Natural killer cell treated with Interleukin-12 subunit alpha and Interleukin-12 subunit beta and Interleukin-15 and Interleukin-18, amount 100 ng/mL, for 72 hours (primary cell): ENCODE measurements at regions not wholly inside any gene's neighbourhood (a gene's known extent, or its start where the extent isn't known, plus 50 kb on each side); places are given as distances from the start of the nearest gene placed in this dataset.
"Not testable (repeated sequence)": the region's sequence is repeated elsewhere in the genome, so short reads cannot be mapped to it uniquely, and the experiment has no call there.

Experiments used
- ATAC-seq, 2 donors: fragments of 150-1000 bp; cut with Tn5 transposase in 1 of 2; sonication (Bioruptor Pico), chemical (Tn5 transposase) in 1 of 2; 2 replicates each; pipeline ENCODE4 v1.10.0; 2021
- DNase-seq: peaks from one replicate; pipeline ENCODE4 v3.0.0; 2022; ENCODE audit warnings: low spot score
- H3K27ac Mint-ChIP-seq, 2 donors: 1 replicate in 1 of 2; 2 replicates in 1 of 2; pipeline ENCODE4 v1.8.0; 2022; ENCODE audit warnings: mixed read lengths in 2 of 2, mild to moderate bottlenecking in 1 of 2, moderate library complexity in 1 of 2
- H3K27me3 Mint-ChIP-seq, 2 donors: 1 replicate in 1 of 2; 2 replicates in 1 of 2; pipeline ENCODE4 v1.8.0; 2022; ENCODE audit warnings: mixed read lengths in 2 of 2
- H3K36me3 Mint-ChIP-seq: one replicate; pipeline ENCODE4 v1.8.0; 2022; ENCODE audit warnings: mixed read lengths
- H3K4me1 Mint-ChIP-seq, 2 donors: 1 replicate in 1 of 2; 2 replicates in 1 of 2; pipeline ENCODE4 v1.8.0; 2022; ENCODE audit warnings: low read depth in 2 of 2, mixed read lengths in 2 of 2, mild to moderate bottlenecking in 1 of 2
- H3K4me3 Mint-ChIP-seq: one replicate; pipeline ENCODE4 v1.8.0; 2022; ENCODE audit warnings: mixed read lengths
- H3K9me3 Mint-ChIP-seq: 2 replicates; pipeline ENCODE4 v1.8.0; 2022; ENCODE audit warnings: mixed read lengths

GRCh38 chr11:119566319-119566718 is 143.3 kb upstream of the THY1 start:
- H3K9me3 Mint-ChIP-seq = peaks cover 3% of the 10 kb centered on the region
- H3K4me1 Mint-ChIP-seq = no peaks in the 10 kb centered on the region
- ATAC-seq (no peak), DNase-seq (no peak)
- no peak overlapping the region for H3K27ac Mint-ChIP-seq
- H3K4me3 Mint-ChIP-seq = no peak overlapping the region
- H3K36me3 Mint-ChIP-seq = peaks cover 6% of the 10 kb centered on the region
- peaks cover 31 to 55% of the 10 kb centered on the region in 2 donors for H3K27me3 Mint-ChIP-seq

GRCh38 chr11:119565693-119566092 is 142.7 kb upstream of the THY1 start:
- not testable (repeated sequence) for ATAC-seq, H3K4me3 Mint-ChIP-seq, DNase-seq, H3K9me3 Mint-ChIP-seq, H3K27ac Mint-ChIP-seq, H3K4me1 Mint-ChIP-seq, H3K36me3 Mint-ChIP-seq
- peaks cover 31 to 55% of the 10 kb centered on the region in 2 donors for H3K27me3 Mint-ChIP-seq

- Mint-ChIP-seq H3K27me3 (peaks cover 30 to 66% of the 10 kb centered on the region in 2 donors), H3K36me3 (peaks cover 6% of the 10 kb centered on the region), H3K4me3 (no peak overlapping the region), H3K9me3 (peaks cover 3% of the 10 kb centered on the region), H3K4me1 (no peaks in the 10 kb centered on the region), H3K27ac (no peak overlapping the region)
- no peak for ATAC-seq
- no peak for DNase-seq
These were observed 138.0 kb upstream of the THY1 start for GRCh38 chr11:119560961-119561360.

DNA sequence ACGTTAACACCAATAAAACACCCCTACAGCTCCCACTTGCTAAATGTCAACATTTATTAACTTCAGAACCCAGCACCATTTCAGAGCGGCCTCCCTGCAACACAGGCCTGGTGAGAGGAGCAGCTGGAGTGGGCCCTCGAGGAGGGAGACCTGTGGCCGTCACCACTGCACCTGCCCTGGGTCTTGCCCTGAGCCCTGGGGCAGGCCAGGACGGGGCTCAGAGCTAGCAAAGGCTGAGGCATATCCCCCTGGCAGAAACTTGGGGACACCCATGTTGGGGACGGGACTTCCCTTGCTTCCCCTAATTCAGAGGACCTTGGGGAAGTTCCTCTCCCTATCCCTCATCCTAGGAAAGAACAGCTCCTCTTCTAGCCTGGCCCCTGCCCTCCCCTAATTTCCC is 137.3 kb upstream of the THY1 start:
- Mint-ChIP-seq H3K9me3 (peaks cover 3% of the 10 kb centered on the region), H3K4me3 (no peak overlapping the region), H3K4me1 (no peaks in the 10 kb centered on the region), H3K27me3 (peaks cover 27 to 61% of the 10 kb centered on the region in 2 donors), H3K27ac (no peak overlapping the region), H3K36me3 (peaks cover 6% of the 10 kb centered on the region)
- ATAC-seq (peak in 1 of 2 donors; percentile 31), DNase-seq (no peak)

DNA sequence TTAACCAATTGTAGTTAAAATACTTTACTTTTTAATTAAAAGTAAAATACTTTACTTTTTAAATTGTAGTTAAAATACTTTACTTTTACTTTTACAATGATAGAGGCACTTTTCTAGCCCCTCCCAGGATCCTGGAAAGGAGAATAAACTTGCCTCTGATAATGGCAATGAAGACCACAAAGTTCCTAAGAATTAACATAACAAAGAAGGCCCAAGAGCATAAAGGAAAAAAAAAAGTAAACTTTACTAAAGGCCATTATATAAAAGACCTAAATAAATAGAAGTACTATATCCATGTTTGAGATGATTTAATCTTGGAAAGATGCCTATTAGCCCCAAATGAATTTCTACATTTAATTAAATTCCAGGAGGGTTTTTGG is 129.1 kb upstream of the THY1 start:
- ATAC-seq = no peak
- peaks cover 7 to 12% of the 10 kb centered on the region in 2 donors for H3K27me3 Mint-ChIP-seq
- DNase-seq = no peak
- no peaks in the 10 kb centered on the region for H3K4me1 Mint-ChIP-seq
- no peaks in the 10 kb centered on the region for H3K36me3 Mint-ChIP-seq
- H3K9me3 Mint-ChIP-seq = no peaks in the 10 kb centered on the region
- H3K27ac Mint-ChIP-seq = no peak overlapping the region
- H3K4me3 Mint-ChIP-seq = no peak overlapping the region

DNA sequence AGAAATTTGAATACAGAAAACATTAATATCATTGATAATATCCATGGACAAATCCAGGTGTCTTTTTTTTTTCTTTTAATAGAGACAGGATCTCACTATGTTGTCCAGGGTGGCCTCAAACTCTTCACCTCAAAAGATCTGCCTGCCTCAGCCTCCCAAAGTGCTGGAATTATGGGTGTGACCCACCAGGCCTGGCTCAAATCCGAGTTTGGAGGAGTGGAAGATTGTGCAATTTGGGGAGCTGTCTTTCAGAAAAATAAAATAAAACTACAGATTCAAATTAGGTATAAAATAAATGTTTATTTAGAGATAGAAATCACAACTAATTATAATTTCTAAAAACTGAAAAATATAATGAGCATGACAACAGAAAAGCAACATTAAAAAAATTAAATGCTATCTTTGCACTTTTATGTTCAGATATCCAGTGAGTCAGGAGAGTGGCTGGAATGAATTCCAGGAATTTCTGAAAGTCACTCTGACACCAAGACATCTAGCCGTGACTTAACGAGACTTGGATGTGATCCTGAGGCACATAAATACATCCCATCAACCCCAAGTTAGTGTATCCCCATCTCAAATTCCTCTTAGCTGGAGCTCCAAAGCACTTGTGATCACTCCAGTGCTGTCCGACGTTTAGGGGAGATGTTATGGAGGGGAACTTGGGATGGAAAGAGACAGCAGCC is 128.6 kb upstream of the THY1 start:
- H3K4me3 Mint-ChIP-seq = no peak overlapping the region
- DNase-seq = no peak
- ATAC-seq = no peak
- H3K36me3 Mint-ChIP-seq = no peaks in the 10 kb centered on the region
- H3K4me1 Mint-ChIP-seq = no peaks in the 10 kb centered on the region
- H3K27me3 Mint-ChIP-seq = peaks cover 7% of the 10 kb centered on the region in 2 donors
- no peaks in the 10 kb centered on the region for H3K9me3 Mint-ChIP-seq
- no peak overlapping the region for H3K27ac Mint-ChIP-seq

DNA sequence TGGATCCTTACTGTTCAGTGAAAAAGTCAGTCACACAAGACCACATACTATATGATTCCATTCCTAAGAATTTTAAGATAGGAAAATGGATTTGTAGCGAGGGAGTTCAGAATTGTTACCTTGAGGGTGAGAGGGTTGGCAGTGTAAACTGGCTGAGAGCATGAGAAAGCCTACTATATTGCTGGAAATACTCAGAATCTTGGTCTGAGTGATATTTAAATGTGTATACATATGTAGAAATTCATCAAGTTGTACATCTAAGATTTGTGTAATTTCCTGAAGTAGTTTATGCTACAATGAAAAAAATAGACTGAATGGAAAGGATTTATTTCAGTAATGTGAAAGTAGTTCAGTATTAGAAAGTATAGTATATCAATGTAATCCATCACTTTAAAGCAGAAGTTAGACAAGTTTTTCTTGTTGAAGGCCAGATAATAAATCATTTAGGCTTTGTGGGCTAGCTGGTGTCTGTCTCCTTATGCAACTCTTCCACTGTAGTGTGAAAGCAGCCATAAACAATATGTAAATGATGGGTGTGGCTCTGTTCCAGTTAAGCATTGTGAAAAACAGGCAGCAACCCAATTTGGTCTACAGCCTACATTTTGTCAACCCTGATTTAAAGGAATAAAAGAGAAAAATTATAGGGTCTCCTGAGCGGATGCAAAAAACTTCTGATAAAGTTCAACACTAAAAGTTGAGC is 127.2 kb upstream of the THY1 start:
- Mint-ChIP-seq H3K27me3 (peaks cover 0 to 2% of the 10 kb centered on the region in 2 donors), H3K36me3 (no peaks in the 10 kb centered on the region), H3K4me1 (no peaks in the 10 kb centered on the region), H3K4me3 (no peak overlapping the region), H3K27ac (no peak overlapping the region), H3K9me3 (no peaks in the 10 kb centered on the region)
- no peak for ATAC-seq
- no peak for DNase-seq

GRCh38 chr11:119547511-119547910 is 124.5 kb upstream of the THY1 start:
- no peak for ATAC-seq
- no peak overlapping the region for H3K27ac Mint-ChIP-seq
- H3K4me1 Mint-ChIP-seq = no peaks in the 10 kb centered on the region

GRCh38 chr11:119545978-119546915 is 123.3 kb upstream of the THY1 start:
- Mint-ChIP-seq H3K9me3 (no peaks in the 10 kb centered on the region), H3K4me3 (no peak overlapping the region), H3K27me3 (peaks cover 6 to 13% of the 10 kb centered on the region in 2 donors), H3K4me1 (no peaks in the 10 kb centered on the region), H3K36me3 (no peaks in the 10 kb centered on the region), H3K27ac (no peak overlapping the region)
- ATAC-seq = peak; percentile 17 to 36
- DNase-seq = no peak

More at GRCh38 chr11:119547511-119547910, 124.5 kb upstream of the THY1 start:
- Mint-ChIP-seq H3K4me3 (no peak overlapping the region), H3K36me3 (no peaks in the 10 kb centered on the region), H3K27me3 (peaks cover 4 to 6% of the 10 kb centered on the region in 2 donors), H3K9me3 (no peaks in the 10 kb centered on the region)
- no peak for DNase-seq

DNA sequence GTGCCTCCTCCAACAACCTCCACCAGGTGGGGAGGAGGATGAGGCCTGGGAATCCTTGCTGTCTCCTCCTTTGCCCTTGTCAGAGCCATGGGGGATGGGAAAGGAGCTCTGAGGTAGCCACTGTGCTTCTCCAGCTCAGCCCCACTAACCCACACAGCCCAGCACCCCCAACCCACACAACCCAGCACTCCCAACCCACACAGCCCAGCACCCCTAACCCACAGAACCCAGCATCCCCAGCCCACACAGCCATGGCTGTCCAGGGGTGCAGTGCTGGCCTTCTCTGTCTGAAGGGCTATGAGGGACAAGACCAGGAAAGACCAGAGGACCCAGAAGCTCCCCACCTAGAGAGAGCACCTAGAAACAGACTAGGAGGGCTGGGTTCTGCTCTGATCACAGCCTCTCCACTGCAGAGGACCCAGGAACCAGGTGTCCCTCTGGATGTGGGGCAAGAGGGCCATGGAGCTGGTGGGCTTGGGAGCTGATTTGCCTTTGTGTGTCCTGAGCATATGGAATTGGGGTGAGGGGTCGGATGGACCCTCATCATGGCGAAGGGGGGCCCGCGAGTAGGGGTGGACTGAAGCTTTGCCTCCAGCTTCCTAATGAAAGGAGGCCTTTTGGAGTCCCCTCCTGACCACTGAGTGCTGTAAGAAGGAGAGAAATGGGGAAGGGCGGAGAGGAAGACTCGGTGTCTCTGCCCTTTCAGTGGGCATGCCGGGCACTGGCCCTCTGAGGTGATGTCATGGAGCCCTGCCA is 117.6 kb upstream of the THY1 start:
- H3K36me3 Mint-ChIP-seq = no peaks in the 10 kb centered on the region
- H3K4me1 Mint-ChIP-seq = no peaks in the 10 kb centered on the region
- H3K27ac Mint-ChIP-seq = no peak overlapping the region
- DNase-seq = no peak
- ATAC-seq = peak; percentile 37
- no peaks in the 10 kb centered on the region for H3K9me3 Mint-ChIP-seq
- no peak overlapping the region for H3K4me3 Mint-ChIP-seq
- H3K27me3 Mint-ChIP-seq = peaks cover 10 to 14% of the 10 kb centered on the region in 2 donors

DNA sequence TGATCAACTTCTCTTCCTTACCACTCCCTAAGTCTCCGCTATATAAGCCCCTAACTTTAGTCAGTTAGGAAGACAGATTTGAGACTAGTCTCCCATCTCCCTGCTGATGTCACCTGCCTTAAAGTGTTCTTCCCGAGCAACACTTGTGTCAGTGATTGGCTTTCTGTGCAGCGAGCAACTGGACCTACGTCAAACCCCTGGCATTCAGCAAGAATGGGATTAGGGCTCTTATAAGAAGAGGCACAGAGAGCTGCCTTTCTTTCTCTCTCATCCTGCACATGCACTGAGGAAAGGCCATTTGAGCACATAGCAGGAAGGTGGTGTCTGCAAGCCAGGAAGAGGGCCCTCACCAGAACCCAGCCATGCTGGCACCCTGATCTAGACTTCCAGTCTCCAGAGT is 116.6 kb upstream of the THY1 start:
- H3K4me1 Mint-ChIP-seq = no peaks in the 10 kb centered on the region
- ATAC-seq = no peak

GRCh38 chr11:119538753-119539152 is 115.8 kb upstream of the THY1 start:
- no peak for DNase-seq
- H3K4me3 Mint-ChIP-seq = no peak overlapping the region
- no peaks in the 10 kb centered on the region for H3K9me3 Mint-ChIP-seq
- no peaks in the 10 kb centered on the region for H3K4me1 Mint-ChIP-seq
- H3K27me3 Mint-ChIP-seq = peaks cover 8 to 17% of the 10 kb centered on the region in 2 donors
- ATAC-seq = no peak
- no peaks in the 10 kb centered on the region for H3K36me3 Mint-ChIP-seq
- H3K27ac Mint-ChIP-seq = no peak overlapping the region

More for the DNA sequence above, 116.6 kb upstream of the THY1 start:
- Mint-ChIP-seq H3K27ac (no peak overlapping the region), H3K4me3 (no peak overlapping the region), H3K27me3 (peaks cover 10 to 14% of the 10 kb centered on the region in 2 donors), H3K36me3 (no peaks in the 10 kb centered on the region), H3K9me3 (no peaks in the 10 kb centered on the region)
- DNase-seq = no peak
